Activated naive CD4-positive, alpha-beta T cell treated with anti-CD3 and anti-CD28 coated beads, Interleukin-2, amount 50 U/mL, for 24 hours (primary cell): ENCODE measurements at regions not wholly inside any gene's neighbourhood (a gene's known extent, or its start where the extent isn't known, plus 50 kb on each side); places are given as distances from the start of the nearest gene placed in this dataset.
"Not testable (repeated sequence)": the region's sequence is repeated elsewhere in the genome, so short reads cannot be mapped to it uniquely, and the experiment has no call there.

Experiments
- H3K27ac Mint-ChIP-seq: one replicate; pipeline ENCODE4 v1.8.0; 2021; ENCODE audit warnings: mild to moderate bottlenecking, mixed read lengths
- H3K27me3 Mint-ChIP-seq: one replicate; pipeline ENCODE4 v1.8.0; 2021; ENCODE audit warnings: mixed read lengths
- H3K36me3 Mint-ChIP-seq: one replicate; pipeline ENCODE4 v1.8.0; 2021; ENCODE audit warnings: mixed read lengths
- H3K4me1 Mint-ChIP-seq: one replicate; pipeline ENCODE4 v1.8.0; 2021; ENCODE audit warnings: mixed read lengths
- H3K4me3 Mint-ChIP-seq: one replicate; pipeline ENCODE4 v1.8.0; 2021; ENCODE audit warnings: mild to moderate bottlenecking, mixed read lengths
- H3K9me3 Mint-ChIP-seq: one replicate; pipeline ENCODE4 v1.8.0; 2021; ENCODE audit warnings: mixed read lengths

- not testable (repeated sequence) for H3K27ac Mint-ChIP-seq, H3K4me1 Mint-ChIP-seq, H3K27me3 Mint-ChIP-seq, H3K4me3 Mint-ChIP-seq
- H3K9me3 Mint-ChIP-seq: peaks cover 49% of the 10 kb centered on the region
- peaks cover 15% of the 10 kb centered on the region for H3K36me3 Mint-ChIP-seq
Observed at GRCh38 chr22:11618688-11619087, 3909.3 kb upstream of the OR11H1 start.

DNA sequence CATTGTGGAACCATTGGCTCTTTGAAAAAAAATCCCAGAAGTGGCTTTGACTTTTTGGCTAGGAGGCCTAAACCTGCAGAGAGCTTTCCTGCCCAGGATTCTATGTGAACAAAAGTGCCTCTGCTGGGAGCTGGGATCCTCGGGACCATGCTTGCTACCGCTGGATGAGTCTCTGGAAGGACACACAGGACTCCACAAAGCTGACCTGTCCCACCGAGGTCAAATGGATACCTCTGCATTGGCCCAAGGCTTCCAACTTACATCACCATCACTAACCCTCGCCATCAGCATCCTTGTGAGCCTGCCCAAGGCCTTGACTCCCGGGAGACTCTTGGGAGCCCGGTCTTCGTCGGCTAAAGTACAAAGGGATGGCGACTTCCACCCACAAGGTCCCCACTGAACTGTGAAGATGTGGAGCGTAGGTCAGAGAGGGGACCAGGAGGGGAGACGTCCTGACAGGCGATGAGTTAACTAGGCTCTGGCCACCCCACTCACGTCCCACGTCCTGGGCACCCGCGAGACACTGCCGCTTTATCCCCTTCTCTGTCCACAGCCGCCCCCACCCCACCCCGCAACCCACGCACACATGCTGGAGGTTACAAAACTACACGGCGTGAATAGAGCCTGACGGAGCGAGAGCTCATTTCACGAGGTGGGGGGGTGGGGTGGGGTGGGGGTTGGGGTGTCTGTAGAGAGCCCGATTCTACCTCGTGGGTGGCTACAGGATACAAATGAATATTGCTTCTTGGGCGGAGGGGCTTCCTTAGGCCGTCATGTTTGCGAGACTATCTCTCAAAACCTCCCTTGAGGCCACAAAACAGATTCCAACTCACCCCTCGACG lies 3906.8 kb upstream of the OR11H1 start:
- peaks cover 49% of the 10 kb centered on the region for H3K9me3 Mint-ChIP-seq
- peaks cover 11% of the 10 kb centered on the region for H3K36me3 Mint-ChIP-seq
- not testable (repeated sequence) for H3K4me3 Mint-ChIP-seq, H3K27me3 Mint-ChIP-seq, H3K27ac Mint-ChIP-seq, H3K4me1 Mint-ChIP-seq

DNA sequence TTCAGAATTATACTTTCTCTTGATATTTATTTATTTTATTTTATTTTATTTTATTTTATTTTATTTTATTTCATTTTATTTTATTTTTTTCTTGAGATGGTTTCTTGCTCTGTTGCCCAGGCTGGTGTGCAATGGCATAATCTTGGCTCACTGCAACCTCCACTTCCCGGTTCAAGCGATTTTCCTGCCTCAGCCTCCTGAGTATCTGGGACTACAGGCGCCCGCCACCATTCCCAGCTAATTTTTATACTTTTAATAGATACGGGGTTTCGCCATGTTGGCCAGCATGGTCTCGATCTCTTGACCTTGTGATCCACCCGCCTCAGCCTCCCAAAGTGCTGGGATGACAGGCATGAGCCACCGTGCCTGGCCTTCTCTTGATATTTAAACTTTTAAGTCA lies 3905.2 kb upstream of the OR11H1 start:
- H3K27me3 Mint-ChIP-seq, H3K4me1 Mint-ChIP-seq, H3K27ac Mint-ChIP-seq, H3K4me3 Mint-ChIP-seq: not testable (repeated sequence)
- H3K36me3 Mint-ChIP-seq: peaks cover 11% of the 10 kb centered on the region
- peaks cover 41% of the 10 kb centered on the region for H3K9me3 Mint-ChIP-seq

DNA sequence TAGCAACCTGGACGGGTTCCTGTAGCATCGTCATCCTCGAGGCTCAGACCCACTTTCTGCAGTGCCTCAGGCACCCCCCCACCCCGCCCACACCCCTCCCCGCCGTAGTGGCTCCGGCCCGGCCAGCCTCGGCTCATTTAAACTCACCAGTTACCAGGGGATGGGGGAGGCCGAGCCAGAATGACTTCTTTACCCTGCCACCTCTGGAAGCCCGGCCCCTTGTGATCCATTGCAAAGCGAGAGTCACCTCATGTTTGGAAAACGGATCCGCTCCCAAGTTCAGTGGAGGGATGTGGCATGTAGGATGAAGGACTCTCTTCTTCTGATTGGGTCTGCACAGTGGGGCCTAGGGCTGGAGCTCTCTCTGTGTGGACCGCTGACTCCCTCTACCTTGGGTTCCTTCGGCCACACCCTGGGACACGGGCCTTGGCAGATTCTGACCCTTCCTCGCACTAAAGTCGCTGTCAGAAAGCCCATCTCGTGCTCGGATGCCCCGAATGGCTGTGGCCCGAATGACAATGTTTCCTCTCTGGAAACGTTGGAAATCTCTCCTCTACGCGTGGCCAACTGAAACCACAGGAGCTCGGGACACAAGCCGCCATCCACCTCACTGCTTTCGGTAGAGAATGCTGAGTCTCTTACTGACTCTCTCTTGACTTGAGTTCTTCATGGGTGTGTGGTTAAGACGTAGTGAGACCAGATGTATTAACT lies 3902.1 kb upstream of the OR11H1 start:
- not testable (repeated sequence) for H3K4me1 Mint-ChIP-seq, H3K36me3 Mint-ChIP-seq, H3K27ac Mint-ChIP-seq, H3K27me3 Mint-ChIP-seq, H3K4me3 Mint-ChIP-seq
- H3K9me3 Mint-ChIP-seq: peaks cover 26% of the 10 kb centered on the region

DNA sequence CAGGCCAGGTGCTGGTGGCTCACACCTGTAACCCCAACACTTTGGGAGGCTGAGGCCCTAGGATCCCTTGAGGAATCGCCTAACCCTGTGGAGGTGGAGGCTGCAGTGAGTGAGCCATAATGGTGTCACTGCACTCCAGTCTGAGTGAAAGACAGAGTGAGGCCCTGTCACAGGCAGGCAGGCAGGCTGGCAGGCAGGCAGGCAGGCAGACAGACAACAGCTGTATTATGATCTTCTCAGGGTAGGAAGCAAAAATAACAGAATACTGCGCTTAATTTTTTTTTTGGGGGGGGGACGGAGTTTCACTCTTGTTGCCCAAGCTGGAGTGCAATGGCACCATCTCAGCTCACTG lies 3901.6 kb upstream of the OR11H1 start:
- H3K27me3 Mint-ChIP-seq: no peaks in the 10 kb centered on the region
- no peaks in the 10 kb centered on the region for H3K4me1 Mint-ChIP-seq
- no peak overlapping the region for H3K4me3 Mint-ChIP-seq
- H3K36me3 Mint-ChIP-seq: peaks cover 5% of the 10 kb centered on the region
- peaks cover 26% of the 10 kb centered on the region for H3K9me3 Mint-ChIP-seq
- no peak overlapping the region for H3K27ac Mint-ChIP-seq

DNA sequence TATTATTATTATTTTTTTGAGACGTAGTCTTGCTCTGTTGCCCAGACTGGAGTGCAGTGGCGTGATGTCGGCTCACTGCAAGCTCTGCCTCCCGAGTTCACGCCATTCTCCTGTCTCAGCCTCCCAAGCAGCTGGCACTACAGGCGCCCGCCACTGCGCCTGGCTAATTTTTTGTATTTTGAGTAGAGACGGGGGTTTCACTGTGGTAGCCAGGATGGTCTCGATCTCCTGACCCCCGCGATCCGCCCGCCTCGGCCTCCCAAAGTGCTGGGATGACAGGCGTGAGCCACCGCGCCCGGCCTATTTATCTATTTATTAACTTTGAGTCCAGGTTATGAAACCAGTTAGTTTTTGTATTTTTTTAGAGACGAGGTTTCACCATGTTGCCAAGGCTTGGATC lies 3901.0 kb upstream of the OR11H1 start:
- peaks cover 26% of the 10 kb centered on the region for H3K9me3 Mint-ChIP-seq
- H3K27me3 Mint-ChIP-seq, H3K4me3 Mint-ChIP-seq, H3K27ac Mint-ChIP-seq, H3K4me1 Mint-ChIP-seq, H3K36me3 Mint-ChIP-seq: not testable (repeated sequence)

DNA sequence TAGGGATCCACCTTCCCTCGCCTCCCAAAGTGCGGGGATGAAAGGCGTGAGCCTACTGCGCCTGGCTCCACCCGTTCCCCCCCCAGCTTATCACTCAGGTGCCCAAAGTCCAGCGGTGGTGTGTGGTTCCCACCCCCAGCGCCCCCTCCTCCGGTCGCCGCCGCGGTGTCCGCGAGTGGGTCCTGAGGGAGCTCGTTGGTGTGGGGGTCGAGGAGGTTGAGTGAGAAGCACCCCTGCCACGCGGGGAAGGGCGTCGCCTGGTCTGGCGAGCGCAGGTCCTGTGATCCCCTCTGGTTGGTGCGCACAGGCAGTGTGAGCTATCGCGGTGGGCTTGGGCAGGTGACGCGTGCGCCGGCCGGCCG lies 3900.6 kb upstream of the OR11H1 start:
- Mint-ChIP-seq H3K36me3 (peaks cover 5% of the 10 kb centered on the region), H3K9me3 (peaks cover 22% of the 10 kb centered on the region), H3K27me3 (no peaks in the 10 kb centered on the region), H3K4me3 (no peak overlapping the region), H3K4me1 (no peaks in the 10 kb centered on the region), H3K27ac (no peak overlapping the region)

DNA sequence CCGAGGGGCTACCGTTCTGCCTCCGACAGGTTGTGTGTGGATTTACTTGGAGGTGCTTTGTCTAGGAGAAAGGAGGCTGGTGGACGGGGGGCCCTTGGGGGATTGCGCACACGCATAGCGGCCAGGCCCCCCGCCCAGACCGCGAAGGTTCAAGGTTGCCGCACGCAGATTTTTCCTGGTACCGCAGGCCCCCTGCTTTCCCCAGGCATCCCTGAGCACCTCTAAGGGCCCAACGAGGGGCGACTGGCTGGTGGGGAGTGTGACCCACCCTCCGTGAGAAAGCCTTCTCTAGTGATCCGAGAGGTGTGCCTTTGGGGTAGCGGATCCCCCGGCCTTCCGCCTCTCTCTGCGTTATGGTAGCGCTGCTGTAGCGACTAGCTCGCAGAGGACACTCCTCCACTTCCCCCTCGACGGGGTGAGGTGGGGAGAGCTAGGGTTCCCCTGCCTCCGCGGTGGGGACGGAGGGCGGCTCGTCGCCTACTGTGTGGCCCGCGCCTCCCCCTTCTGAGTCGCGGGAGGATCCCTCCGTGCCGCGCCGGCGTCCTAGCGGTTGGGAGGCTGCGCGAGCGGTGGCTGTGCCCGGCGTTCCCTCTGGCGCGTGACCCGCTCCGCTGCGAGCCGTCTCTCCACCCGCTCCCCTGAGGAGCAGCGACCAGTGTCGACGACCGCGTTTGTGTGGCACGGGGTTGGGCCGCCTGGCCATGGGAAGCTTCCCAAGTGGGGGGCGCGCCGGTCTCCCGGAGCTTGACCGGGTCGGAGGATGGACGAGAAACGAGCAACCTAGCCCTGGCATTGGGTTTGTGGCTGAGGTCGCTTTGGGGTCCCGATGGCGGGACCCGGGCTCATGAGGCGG lies 3900.0 kb upstream of the OR11H1 start:
- Mint-ChIP-seq H3K9me3 (peaks cover 21% of the 10 kb centered on the region), H3K4me1 (no peaks in the 10 kb centered on the region), H3K4me3 (no peak overlapping the region), H3K27ac (no peak overlapping the region), H3K27me3 (no peaks in the 10 kb centered on the region), H3K36me3 (peaks cover 5% of the 10 kb centered on the region)

GRCh38 chr22:11628651-11629511 lies 3899.1 kb upstream of the OR11H1 start:
- Mint-ChIP-seq H3K27me3 (no peaks in the 10 kb centered on the region), H3K36me3 (peaks cover 5% of the 10 kb centered on the region), H3K9me3 (peaks cover 21% of the 10 kb centered on the region), H3K4me1 (no peaks in the 10 kb centered on the region), H3K27ac (no peak overlapping the region), H3K4me3 (no peak overlapping the region)

DNA sequence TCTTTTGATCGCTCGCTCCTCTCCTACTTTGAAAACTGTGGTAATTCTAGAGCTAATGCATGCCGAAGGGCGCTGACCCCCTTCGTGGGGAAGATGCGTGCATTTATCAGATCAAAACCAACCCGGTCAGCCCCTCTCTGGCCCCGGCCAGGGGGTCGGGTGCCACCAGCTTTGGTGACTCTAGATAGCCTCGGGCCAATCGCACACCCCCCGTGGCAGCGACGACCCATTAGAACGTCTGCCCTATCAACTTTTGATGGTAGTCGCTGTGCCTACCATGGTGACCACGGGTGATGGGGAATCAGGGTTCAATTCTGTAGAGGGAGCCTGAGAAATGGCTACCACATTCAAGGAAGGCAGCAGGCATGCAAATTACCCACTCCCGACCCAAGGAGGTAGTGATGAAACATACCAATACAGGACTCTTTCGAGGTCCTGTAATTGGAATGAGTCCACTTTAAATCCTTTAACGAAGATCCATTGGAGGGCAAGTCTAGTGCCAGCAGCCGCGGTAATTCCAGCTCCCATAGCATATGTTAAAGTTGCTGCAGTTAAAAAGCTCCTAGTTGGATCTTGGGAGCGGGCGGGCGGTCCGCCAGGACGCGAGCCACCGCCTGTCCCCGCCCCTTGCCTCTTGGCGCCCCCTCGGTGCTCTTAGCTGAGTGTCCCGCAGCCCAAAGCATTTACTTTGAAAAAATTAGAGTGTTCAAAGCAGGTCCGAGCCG lies 3898.2 kb upstream of the OR11H1 start:
- Mint-ChIP-seq H3K27me3 (no peaks in the 10 kb centered on the region), H3K4me1 (no peaks in the 10 kb centered on the region), H3K27ac (no peak overlapping the region), H3K4me3 (no peak overlapping the region), H3K36me3 (peaks cover 5% of the 10 kb centered on the region), H3K9me3 (peaks cover 16% of the 10 kb centered on the region)

DNA sequence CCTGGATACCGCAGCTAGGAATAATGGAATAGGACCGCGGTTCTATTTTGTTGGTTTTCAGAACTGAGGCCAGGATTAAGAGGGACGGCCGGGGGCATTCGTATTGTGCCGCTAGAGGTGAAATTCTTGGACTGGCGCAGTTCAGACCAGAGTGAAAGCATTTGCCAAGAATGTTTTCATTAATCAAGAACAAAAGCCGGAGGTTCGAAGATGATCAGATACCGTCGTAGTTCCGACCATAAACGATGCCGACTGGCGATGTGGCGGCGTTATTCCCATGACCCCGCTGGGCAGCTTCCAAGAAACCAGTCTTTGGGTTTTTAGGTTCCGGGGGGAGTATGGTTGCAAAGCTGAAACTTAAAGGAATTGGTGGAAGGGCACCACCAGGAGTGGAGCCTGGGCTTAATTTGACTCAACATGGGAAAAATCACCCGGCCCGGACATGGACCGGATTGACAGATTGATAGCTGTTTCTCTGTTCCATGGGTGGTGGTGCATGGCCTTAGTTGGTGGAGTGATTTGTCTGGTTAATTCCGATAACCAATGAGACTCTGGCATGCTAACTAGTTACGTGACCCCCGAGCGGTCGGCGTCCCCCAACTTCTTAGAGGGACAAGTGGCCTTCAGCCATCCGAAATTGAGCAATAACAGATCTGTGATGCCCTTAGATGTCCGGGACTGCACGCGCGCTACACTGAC lies 3897.5 kb upstream of the OR11H1 start:
- H3K4me1 Mint-ChIP-seq, H3K27ac Mint-ChIP-seq, H3K27me3 Mint-ChIP-seq, H3K36me3 Mint-ChIP-seq, H3K4me3 Mint-ChIP-seq: not testable (repeated sequence)
- peaks cover 12% of the 10 kb centered on the region for H3K9me3 Mint-ChIP-seq
